PC-9 (cell line): ENCODE measurements at regions not wholly inside any gene's neighbourhood (a gene's known extent, or its start where the extent isn't known, plus 50 kb on each side); places are given as distances from the start of the nearest gene placed in this dataset.
A peak's percentile ranks its signal among the peaks of the same experiment; 100 is the strongest.

Experiments
- BruUV-seq: library from RNA; stranded (reverse); fragments of 400-500 nt; replicated peaks from 2 replicates; lab custom pipeline; 2021; lab: Mats Ljungman, UMichigan
- CTCF ChIA-PET: fragments of 300-600 bp; sonication (Branson Sonifier 250); formaldehyde crosslinking; loops from one replicate; lab custom pipeline; 2022; ENCODE audit warnings: antibody characterized with exemption; lab: Charles Lee
- POLR2A ChIA-PET: fragments of 300-600 bp; sonication (Branson Sonifier 250); formaldehyde crosslinking; loops from one replicate; lab custom pipeline; 2022; ENCODE audit warnings: antibody characterized with exemption; ENCODE audit not compliant: unreplicated experiment; lab: Charles Lee
- DNase-seq, 2 experiments: peaks; one replicate each; pipeline versions ENCODE4 v3.0.0 to v3.0.0-alpha.2; 2015 to 2022; ENCODE audit warnings: mixed read lengths in 1 of 2
- H2AFZ ChIP-seq: fragments of 200-600 bp; sonication (generic); 2 replicates; pipeline ENCODE4 v1.8.1; 2017; ENCODE audit warnings: antibody characterized with exemption
- H3F3A ChIP-seq: fragments of 200-600 bp; sonication (generic); 2 replicates; pipeline ENCODE4 v1.8.1; 2017; ENCODE audit warnings: antibody characterized with exemption, mild to moderate bottlenecking, low read depth; ENCODE audit not compliant: insufficient read depth
- H3K27ac ChIP-seq: fragments of 200-600 bp; sonication (generic); 2 replicates; pipeline ENCODE4 v1.6.1; 2016; ENCODE audit warnings: mixed run types
- H3K27me3 ChIP-seq: fragments of 200-600 bp; sonication (generic); 2 replicates; pipeline ENCODE4 v1.6.1; 2016; ENCODE audit warnings: low read depth, mixed run types; ENCODE audit not compliant: insufficient read depth
- H3K36me3 ChIP-seq: fragments of 200-600 bp; sonication (generic); 2 replicates; pipeline ENCODE4 v1.6.1; 2016; ENCODE audit warnings: low read depth, mixed run types
- H3K4me1 ChIP-seq: fragments of 200-600 bp; sonication (generic); replicated peaks from 2 replicates; pipeline ENCODE4 v1.6.1; 2016; ENCODE audit warnings: mixed run types; ENCODE audit not compliant: insufficient read depth
- H3K4me2 ChIP-seq: fragments of 200-600 bp; sonication (generic); 2 replicates; pipeline ENCODE4 v1.6.1; 2017; ENCODE audit warnings: mixed run types
- H3K4me3 ChIP-seq: fragments of 200-600 bp; sonication (generic); 2 replicates; pipeline ENCODE4 v1.6.1; 2016; ENCODE audit warnings: mixed run types
- H3K79me2 ChIP-seq: fragments of 200-600 bp; sonication (generic); 2 replicates; pipeline ENCODE4 v1.6.1; 2017; ENCODE audit warnings: low read depth, mixed run types
- H3K9me2 ChIP-seq: fragments of 200-600 bp; sonication (generic); 2 replicates; pipeline ENCODE4 v1.8.1; 2017; ENCODE audit warnings: mild to moderate bottlenecking; ENCODE audit not compliant: insufficient read depth
- H3K9me3 ChIP-seq: fragments of 200-600 bp; sonication (generic); 2 replicates; pipeline ENCODE4 v1.8.1; 2016; ENCODE audit warnings: low read depth; ENCODE audit not compliant: insufficient read depth
- H4K20me1 ChIP-seq: fragments of 200-600 bp; sonication (generic); 2 replicates; pipeline ENCODE4 v1.8.1; 2017; ENCODE audit not compliant: insufficient read depth
- EZH2 ChIP-seq: fragments of 200-600 bp; sonication (generic); IDR thresholded peaks from 2 replicates; pipeline ENCODE4 v1.8.0; 2017; ENCODE audit warnings: antibody characterized with exemption, low read depth
- intact Hi-C: fragments of 100-400 bp; cut with micrococcal nuclease; formaldehyde crosslinking; loops from one replicate; pipeline ENCODE4 v1.10.0; 2022; ENCODE audit not compliant: unreplicated experiment
- TF ChIP-seq, protein P1 (sequence below): fragments of 200-600 bp; sonication (generic); conservative IDR thresholded peaks from 2 replicates; pipeline ENCODE4 v1.6.1; 2017; ENCODE audit warnings: mixed run types, antibody characterized with exemption, mild to moderate bottlenecking, moderate library complexity

DNA sequence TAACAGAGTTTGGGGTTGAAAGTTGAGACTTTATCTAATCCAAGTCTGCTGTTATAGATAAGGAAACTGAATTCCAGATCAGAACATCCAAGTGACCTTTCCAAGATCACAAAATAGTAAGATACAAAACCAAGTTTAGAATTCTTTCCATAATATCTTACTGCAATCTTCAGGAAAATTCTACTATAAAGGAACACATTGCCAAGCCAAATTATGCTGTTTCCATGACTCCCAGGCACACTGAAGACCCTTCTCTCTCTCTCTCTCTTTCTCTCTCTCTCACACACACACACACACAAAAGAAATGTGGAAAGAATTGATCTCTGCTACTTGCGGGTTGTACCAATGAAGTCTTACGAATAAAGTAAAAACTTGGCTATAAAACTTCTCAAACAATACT, 398.4 kb downstream of the METTL4 start:
- no peaks in the 10 kb centered on the region for H3K27me3 ChIP-seq
- H3K36me3 ChIP-seq: no peaks in the 10 kb centered on the region
- no peaks in the 10 kb centered on the region for H4K20me1 ChIP-seq
- no peak overlapping the region for H3K4me2 ChIP-seq
- no peaks in the 10 kb centered on the region for H3K9me2 ChIP-seq
- ChIA-PET CTCF (interaction anchor here (0.5 to 1.1 kb wide), 2 partner anchors 28 to 369 kb away, joined by 5 to 8 read pairs; no protein-coding TSS in a partner anchor), POLR2A (no interaction called here)
- intact Hi-C loops: loop anchor here (1.0 to 5.0 kb wide), 5 partner anchors 50 to 369 kb away; no protein-coding TSS in a partner anchor
- peaks cover 32% of the 10 kb centered on the region for H3K4me1 ChIP-seq
- no peak overlapping the region for H2AFZ ChIP-seq
- H3K9me3 ChIP-seq: peaks cover 4% of the 10 kb centered on the region
- peaks cover 15% of the 10 kb centered on the region; the same call in 1 of the 2 replicates for H3F3A ChIP-seq
- no peak for DNase-seq
- no peak overlapping the region for H3K27ac ChIP-seq
- H3K79me2 ChIP-seq: no peaks in the 10 kb centered on the region
- TSS peak; percentile 44 for BruUV-seq
- no peak overlapping the region for H3K4me3 ChIP-seq
- TF ChIP-seq, protein P1, sequence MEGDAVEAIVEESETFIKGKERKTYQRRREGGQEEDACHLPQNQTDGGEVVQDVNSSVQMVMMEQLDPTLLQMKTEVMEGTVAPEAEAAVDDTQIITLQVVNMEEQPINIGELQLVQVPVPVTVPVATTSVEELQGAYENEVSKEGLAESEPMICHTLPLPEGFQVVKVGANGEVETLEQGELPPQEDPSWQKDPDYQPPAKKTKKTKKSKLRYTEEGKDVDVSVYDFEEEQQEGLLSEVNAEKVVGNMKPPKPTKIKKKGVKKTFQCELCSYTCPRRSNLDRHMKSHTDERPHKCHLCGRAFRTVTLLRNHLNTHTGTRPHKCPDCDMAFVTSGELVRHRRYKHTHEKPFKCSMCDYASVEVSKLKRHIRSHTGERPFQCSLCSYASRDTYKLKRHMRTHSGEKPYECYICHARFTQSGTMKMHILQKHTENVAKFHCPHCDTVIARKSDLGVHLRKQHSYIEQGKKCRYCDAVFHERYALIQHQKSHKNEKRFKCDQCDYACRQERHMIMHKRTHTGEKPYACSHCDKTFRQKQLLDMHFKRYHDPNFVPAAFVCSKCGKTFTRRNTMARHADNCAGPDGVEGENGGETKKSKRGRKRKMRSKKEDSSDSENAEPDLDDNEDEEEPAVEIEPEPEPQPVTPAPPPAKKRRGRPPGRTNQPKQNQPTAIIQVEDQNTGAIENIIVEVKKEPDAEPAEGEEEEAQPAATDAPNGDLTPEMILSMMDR: no peak

DNA sequence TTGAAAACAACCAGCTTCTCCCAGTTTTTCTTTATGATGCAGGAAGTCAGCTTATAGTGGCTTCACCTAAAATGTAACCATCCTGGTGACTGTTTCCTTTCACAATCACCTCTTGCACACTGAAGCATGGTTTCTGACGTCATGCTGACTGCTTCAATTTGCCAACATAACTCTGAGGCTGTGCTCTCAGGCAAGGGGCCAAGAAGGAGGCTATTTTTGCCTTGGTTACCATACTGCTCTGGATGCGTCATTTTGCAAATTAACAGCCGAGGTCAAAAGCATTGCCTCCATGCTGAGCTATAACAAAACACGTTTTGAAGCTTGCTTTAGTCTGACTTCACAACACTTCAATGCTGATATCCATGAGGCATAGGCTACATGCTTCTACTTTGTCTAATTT, 397.8 kb downstream of the METTL4 start:
- H3K4me1 ChIP-seq: peaks cover 26% of the 10 kb centered on the region
- no peak overlapping the region for H3K4me3 ChIP-seq
- H3K79me2 ChIP-seq: no peaks in the 10 kb centered on the region
- H4K20me1 ChIP-seq: no peaks in the 10 kb centered on the region
- H3K27ac ChIP-seq: no peak overlapping the region
- TF ChIP-seq, protein P1: no peak
- no peak for TF ChIP-seq EZH2
- H3K9me2 ChIP-seq: no peaks in the 10 kb centered on the region
- H3K9me3 ChIP-seq: peaks cover 4% of the 10 kb centered on the region; the same call in 1 of the 2 replicates
- no peak overlapping the region for H2AFZ ChIP-seq
- H3K27me3 ChIP-seq: no peaks in the 10 kb centered on the region
- ChIA-PET CTCF (interaction anchor here (0.5 to 1.1 kb wide), 3 partner anchors 28 to 368 kb away, joined by 4 to 8 read pairs (median 5); no protein-coding TSS in a partner anchor), POLR2A (interaction anchor here (0.5 to 0.9 kb wide), 3 partner anchors 145 to 1954 kb away, joined by 4 to 11 read pairs (median 8); no protein-coding TSS in a partner anchor)
- peaks cover 15% of the 10 kb centered on the region; the same call in 1 of the 2 replicates for H3F3A ChIP-seq
- peak; percentile 53 to 73 for DNase-seq
- H3K4me2 ChIP-seq: no peak overlapping the region
- H3K36me3 ChIP-seq: no peaks in the 10 kb centered on the region
- no TSS peak for BruUV-seq
- intact Hi-C loops: loop anchor here (1.0 to 5.0 kb wide), 5 partner anchors 49 to 369 kb away; no protein-coding TSS in a partner anchor

GRCh38 chr18:2178036-2178435, 393.3 kb downstream of the METTL4 start:
- Histone ChIP-seq H3F3A (no peaks in the 10 kb centered on the region), H3K4me3 (no peak overlapping the region), H2AFZ (0 out of 2 replicates have a peak overlapping the region, but pooled peaks have one; percentile 8), H3K4me1 (peaks cover 16% of the 10 kb centered on the region), H3K9me3 (0 out of 2 replicates have a peak, but pooled peaks cover 4% of the 10 kb centered on the region), H4K20me1 (no peaks in the 10 kb centered on the region), H3K4me2 (no peak overlapping the region), H3K79me2 (no peaks in the 10 kb centered on the region), H3K36me3 (no peaks in the 10 kb centered on the region), H3K27ac (no peak overlapping the region), H3K27me3 (no peaks in the 10 kb centered on the region), H3K9me2 (no peaks in the 10 kb centered on the region)
- TF ChIP-seq EZH2: no peak
- TF ChIP-seq, protein P1: no peak
- POLR2A ChIA-PET: no interaction called here
- no TSS peak for BruUV-seq
- no peak for DNase-seq
- CTCF ChIA-PET: no interaction called here
- intact Hi-C loops: no loop called here
